ENCODE measurements at regions not wholly inside any gene's neighbourhood (a gene's known extent, or its start where the extent isn't known, plus 50 kb on each side); places are given as distances from the start of the nearest gene placed in this dataset.

DNA sequence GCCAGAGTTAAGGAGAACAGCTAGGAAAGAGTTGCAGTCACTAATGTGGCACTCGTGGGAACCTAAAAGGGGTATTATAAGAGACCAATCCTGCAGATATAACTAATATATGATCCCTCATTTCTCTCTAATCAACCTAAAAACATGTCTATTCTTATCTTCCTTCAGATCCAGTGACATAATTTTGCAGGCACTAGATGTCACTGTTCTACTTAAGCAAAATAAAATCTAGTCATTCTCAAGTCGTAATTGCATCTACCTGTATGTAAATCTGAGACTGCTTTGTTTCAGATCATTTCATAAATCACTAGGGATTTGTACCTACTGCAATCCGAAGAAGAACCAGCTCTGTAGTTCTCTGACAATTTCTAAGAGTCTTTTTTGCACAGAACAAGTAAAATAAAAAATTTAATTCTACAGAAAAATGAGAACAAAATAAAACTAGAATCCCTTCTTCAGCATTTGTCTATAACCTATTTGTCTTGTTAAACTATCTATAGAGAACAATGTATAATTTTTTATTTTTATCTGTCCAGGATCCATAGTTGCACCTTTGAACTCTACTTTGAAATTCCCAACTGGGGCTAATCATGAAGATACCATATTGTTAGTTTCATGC is 56.5 kb upstream of the ERBB4 start:
- no peak for DNase-seq

DNA sequence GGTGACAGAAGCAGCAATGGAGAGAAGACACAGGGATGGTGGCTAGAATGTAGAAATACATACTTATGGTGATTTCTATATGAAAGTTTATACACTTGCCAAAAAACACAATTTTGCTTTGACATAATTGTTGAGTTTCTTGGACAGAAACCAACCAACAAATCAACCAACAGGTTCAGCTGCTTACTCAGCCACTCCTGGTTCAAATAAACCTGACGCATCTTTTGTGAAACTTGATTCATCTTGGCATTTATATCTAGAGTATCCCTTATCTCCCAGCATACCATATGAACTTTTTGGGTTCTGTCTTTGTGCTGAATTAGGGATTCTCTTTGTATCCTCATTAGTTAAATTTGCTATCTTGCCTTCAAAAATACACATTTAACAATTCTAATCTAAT is 54.1 kb upstream of the ERBB4 start:
- no peak for DNase-seq

Data from stimulated activated CD4-positive, alpha-beta T cell treated with anti-CD3 and anti-CD28 coated beads, Interleukin-12 subunit alpha, Interleukin-12 subunit beta, amount 100 ng/mL, for 4 hours (primary cell).